Calu3 (cell line): ENCODE measurements at regions not wholly inside any gene's neighbourhood (a gene's known extent, or its start where the extent isn't known, plus 50 kb on each side); places are given as distances from the start of the nearest gene placed in this dataset.

ENCODE experiments used
- BruUV-seq: library from RNA; stranded (reverse); fragments of 400-500 nt; replicated peaks from 2 replicates; lab custom pipeline; 2021; lab: Mats Ljungman, UMichigan
- CTCF ChIA-PET: fragments of 300-600 bp; sonication (Branson Sonifier 250); formaldehyde crosslinking; loops from one replicate; lab custom pipeline; 2022; ENCODE audit warnings: antibody characterized with exemption; lab: Charles Lee
- DNase-seq: peaks from one replicate; pipeline ENCODE4 v3.0.0; 2022
- H3K27ac Mint-ChIP-seq: one replicate; pipeline ENCODE4 v1.8.0; 2022; ENCODE audit warnings: mixed read lengths; ENCODE audit not compliant: unreplicated experiment
- H3K27me3 Mint-ChIP-seq: one replicate; pipeline ENCODE4 v1.8.0; 2022; ENCODE audit warnings: mixed read lengths; ENCODE audit not compliant: unreplicated experiment
- H3K36me3 Mint-ChIP-seq: one replicate; pipeline ENCODE4 v1.8.0; 2022; ENCODE audit warnings: mild to moderate bottlenecking, moderate library complexity, mixed read lengths; ENCODE audit not compliant: insufficient read depth, unreplicated experiment
- H3K4me1 Mint-ChIP-seq: one replicate; pipeline ENCODE4 v1.8.0; 2022; ENCODE audit warnings: mild to moderate bottlenecking, low read depth, mixed read lengths; ENCODE audit not compliant: unreplicated experiment
- H3K4me3 Mint-ChIP-seq: one replicate; pipeline ENCODE4 v1.8.0; 2022; ENCODE audit warnings: mild to moderate bottlenecking, low read depth, moderate library complexity, mixed read lengths; ENCODE audit not compliant: unreplicated experiment
- H3K9me3 Mint-ChIP-seq: one replicate; pipeline ENCODE4 v1.8.0; 2022; ENCODE audit warnings: low read depth, mixed read lengths; ENCODE audit not compliant: unreplicated experiment
- CTCF ChIP-seq: fragments of 200-600 bp; IDR thresholded peaks from one replicate; pipeline ENCODE4 v1.8.0; 2022; ENCODE audit warnings: antibody characterized with exemption; ENCODE audit not compliant: unreplicated experiment
- intact Hi-C: fragments of 100-400 bp; cut with micrococcal nuclease; formaldehyde crosslinking; loops from one replicate; pipeline ENCODE4 v1.10.0; 2022; ENCODE audit not compliant: unreplicated experiment

- no peak for DNase-seq
- CTCF ChIA-PET = no interaction called here
Observed at GRCh38 chr12:131351319-131352028, 359.4 kb upstream of the SFSWAP start.

GRCh38 chr12:131352296-131352900, 358.5 kb upstream of the SFSWAP start:
- H3K27me3 Mint-ChIP-seq = peaks cover 61% of the 10 kb centered on the region
- H3K4me3 Mint-ChIP-seq = no peak overlapping the region
- no TSS peak for BruUV-seq
- no peaks in the 10 kb centered on the region for H3K36me3 Mint-ChIP-seq
- no peak overlapping the region for H3K27ac Mint-ChIP-seq
- no peaks in the 10 kb centered on the region for H3K4me1 Mint-ChIP-seq
- TF ChIP-seq CTCF = no peak
- intact Hi-C loops = no loop called here
- H3K9me3 Mint-ChIP-seq = no peaks in the 10 kb centered on the region
- DNase-seq = no peak
- CTCF ChIA-PET = no interaction called here

More at GRCh38 chr12:131351319-131352028, 359.4 kb upstream of the SFSWAP start:
- H3K4me1 Mint-ChIP-seq = no peaks in the 10 kb centered on the region
- no peaks in the 10 kb centered on the region for H3K9me3 Mint-ChIP-seq
- intact Hi-C loops = no loop called here
- H3K4me3 Mint-ChIP-seq = no peak overlapping the region
- no peaks in the 10 kb centered on the region for H3K36me3 Mint-ChIP-seq
- no peak overlapping the region for H3K27ac Mint-ChIP-seq
- no peak for TF ChIP-seq CTCF
- H3K27me3 Mint-ChIP-seq = peaks cover 52% of the 10 kb centered on the region
- no TSS peak for BruUV-seq

GRCh38 chr12:131353376-131353775, 357.5 kb upstream of the SFSWAP start:
- CTCF ChIA-PET = no interaction called here
- no peak overlapping the region for H3K27ac Mint-ChIP-seq
- no peak for TF ChIP-seq CTCF
- no TSS peak for BruUV-seq
- no peaks in the 10 kb centered on the region for H3K9me3 Mint-ChIP-seq
- no peaks in the 10 kb centered on the region for H3K4me1 Mint-ChIP-seq
- intact Hi-C loops = no loop called here
- peaks cover 55% of the 10 kb centered on the region for H3K27me3 Mint-ChIP-seq
- no peak overlapping the region for H3K4me3 Mint-ChIP-seq
- DNase-seq = no peak
- no peaks in the 10 kb centered on the region for H3K36me3 Mint-ChIP-seq

- peaks cover 51% of the 10 kb centered on the region for H3K27me3 Mint-ChIP-seq
- no TSS peak for BruUV-seq
- H3K4me3 Mint-ChIP-seq = no peak overlapping the region
- no peaks in the 10 kb centered on the region for H3K36me3 Mint-ChIP-seq
- CTCF ChIA-PET = no interaction called here
- TF ChIP-seq CTCF = no peak
- H3K9me3 Mint-ChIP-seq = no peaks in the 10 kb centered on the region
- H3K4me1 Mint-ChIP-seq = no peaks in the 10 kb centered on the region
- H3K27ac Mint-ChIP-seq = no peak overlapping the region
- intact Hi-C loops = no loop called here
- DNase-seq = no peak
Observed at GRCh38 chr12:131353826-131354225, 357.1 kb upstream of the SFSWAP start.
